Right atrium auricular region (tissue), 2 donors: ENCODE measurements at regions not wholly inside any gene's neighbourhood (a gene's known extent, or its start where the extent isn't known, plus 50 kb on each side); places are given as distances from the start of the nearest gene placed in this dataset.

ENCODE experiments used
- DNase-seq: peaks from one replicate; pipeline ENCODE4 v3.0.0-alpha.2; 2019; ENCODE audit warnings: low spot score
- H3K27ac ChIP-seq, 2 donors: fragments of 200-600 bp; sonication (generic); 1 replicate in 1 of 2; 2 replicates in 1 of 2; pipeline ENCODE4 v1.5.1; 2016 to 2019
- H3K27me3 ChIP-seq, 2 donors: fragments of 200-600 bp; sonication (generic); one replicate each; pipeline versions ENCODE4 v1.5.1 to v1.6.0; 2017 to 2019
- H3K36me3 ChIP-seq: fragments of 200-600 bp; sonication (generic); one replicate; pipeline ENCODE4 v1.5.1; 2016
- H3K4me1 ChIP-seq, 2 donors: fragments of 200-600 bp; sonication (generic); one replicate each; pipeline versions ENCODE4 v1.5.1 to v1.6.0; 2017 to 2019
- H3K4me3 ChIP-seq, 2 donors: fragments of 200-600 bp; sonication (generic); 1 replicate in 1 of 2; 2 replicates in 1 of 2; pipeline ENCODE4 v1.5.1; 2017 to 2019; ENCODE audit warnings: mild to moderate bottlenecking in 1 of 2, moderate library complexity in 1 of 2
- H3K9me3 ChIP-seq, 2 donors: fragments of 200-600 bp; sonication (generic); one replicate each; pipeline ENCODE4 v1.5.1; 2019
- TF ChIP-seq, protein P1 (sequence below), 2 donors: fragments of 200-600 bp; sonication (generic); IDR thresholded peaks; one replicate each; pipeline ENCODE4 v1.5.1; 2019; ENCODE audit warnings: antibody characterized with exemption in 2 of 2

DNA sequence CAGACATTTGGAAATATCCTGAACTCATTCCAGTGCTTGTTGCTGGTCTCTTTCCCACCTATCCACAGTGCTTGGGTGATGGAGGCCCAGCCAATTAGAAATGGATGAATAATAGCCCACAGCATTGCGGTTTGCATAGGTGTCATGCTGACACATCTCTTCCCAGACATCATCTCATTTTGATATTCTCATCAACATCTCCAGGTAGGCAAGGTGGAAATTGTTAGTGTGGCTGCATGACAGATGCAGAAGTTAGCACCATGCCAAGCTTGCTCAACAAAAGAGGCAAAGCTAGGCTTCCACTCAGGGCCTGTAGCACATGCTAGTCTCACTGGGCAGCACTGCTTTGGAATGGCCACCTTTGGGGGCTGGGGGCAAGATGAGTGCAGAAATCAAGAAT lies 1118.9 kb downstream of the VRK1 start:
- no peaks in the 10 kb centered on the region for H3K27me3 ChIP-seq
- H3K4me3 ChIP-seq: no peak overlapping the region
- H3K27ac ChIP-seq: no peak overlapping the region
- TF ChIP-seq, protein P1, sequence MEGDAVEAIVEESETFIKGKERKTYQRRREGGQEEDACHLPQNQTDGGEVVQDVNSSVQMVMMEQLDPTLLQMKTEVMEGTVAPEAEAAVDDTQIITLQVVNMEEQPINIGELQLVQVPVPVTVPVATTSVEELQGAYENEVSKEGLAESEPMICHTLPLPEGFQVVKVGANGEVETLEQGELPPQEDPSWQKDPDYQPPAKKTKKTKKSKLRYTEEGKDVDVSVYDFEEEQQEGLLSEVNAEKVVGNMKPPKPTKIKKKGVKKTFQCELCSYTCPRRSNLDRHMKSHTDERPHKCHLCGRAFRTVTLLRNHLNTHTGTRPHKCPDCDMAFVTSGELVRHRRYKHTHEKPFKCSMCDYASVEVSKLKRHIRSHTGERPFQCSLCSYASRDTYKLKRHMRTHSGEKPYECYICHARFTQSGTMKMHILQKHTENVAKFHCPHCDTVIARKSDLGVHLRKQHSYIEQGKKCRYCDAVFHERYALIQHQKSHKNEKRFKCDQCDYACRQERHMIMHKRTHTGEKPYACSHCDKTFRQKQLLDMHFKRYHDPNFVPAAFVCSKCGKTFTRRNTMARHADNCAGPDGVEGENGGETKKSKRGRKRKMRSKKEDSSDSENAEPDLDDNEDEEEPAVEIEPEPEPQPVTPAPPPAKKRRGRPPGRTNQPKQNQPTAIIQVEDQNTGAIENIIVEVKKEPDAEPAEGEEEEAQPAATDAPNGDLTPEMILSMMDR (IDR thresholded peaks at IDR 0.05): no peak
- DNase-seq: no peak
- no peaks in the 10 kb centered on the region for H3K9me3 ChIP-seq
- no peaks in the 10 kb centered on the region for H3K4me1 ChIP-seq
- no peaks in the 10 kb centered on the region for H3K36me3 ChIP-seq

DNA sequence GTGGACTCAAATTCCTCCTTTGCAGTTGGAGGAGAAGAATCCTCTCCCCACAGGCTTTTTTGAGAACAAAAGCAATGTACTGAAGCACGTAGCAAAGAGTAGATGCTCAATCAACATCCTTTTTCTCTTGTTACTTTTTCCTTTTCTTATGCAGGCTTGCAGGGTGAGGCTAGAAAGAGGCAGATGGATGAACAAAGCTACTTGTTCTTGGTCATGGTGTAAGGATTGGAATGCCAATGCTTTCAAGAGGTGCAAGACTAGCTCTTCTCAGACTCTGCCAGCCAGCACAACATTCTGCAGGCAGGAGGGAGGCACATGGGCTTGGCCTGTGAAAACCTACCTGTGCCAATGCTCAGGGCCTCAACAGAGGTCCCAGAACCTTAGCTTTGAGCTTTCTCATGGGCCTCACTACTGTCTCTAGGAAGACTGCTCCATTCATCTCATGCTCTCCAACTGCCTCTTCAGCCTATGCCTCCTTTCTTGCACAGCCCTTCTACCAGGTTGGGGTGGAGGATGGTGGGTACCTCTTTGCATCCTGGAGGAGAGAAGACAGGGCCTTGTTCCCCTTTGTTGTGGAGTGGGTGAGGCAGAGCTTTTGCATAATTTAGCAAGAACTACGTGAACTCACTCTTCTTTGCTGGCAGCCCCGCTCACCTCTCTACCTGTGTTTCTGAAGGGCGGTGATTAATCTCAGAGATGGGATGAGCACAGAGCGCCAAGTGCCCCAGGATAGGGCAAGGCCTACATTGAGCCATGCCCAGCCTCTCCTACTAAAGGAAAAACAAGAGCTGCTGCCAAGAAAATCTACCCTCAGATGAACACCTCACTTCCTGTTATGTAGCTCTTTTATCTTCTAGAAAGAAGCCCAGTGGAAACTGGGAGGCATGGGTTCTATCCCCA lies 1119.7 kb downstream of the VRK1 start:
- no peaks in the 10 kb centered on the region for H3K27me3 ChIP-seq
- H3K4me1 ChIP-seq: no peaks in the 10 kb centered on the region
- TF ChIP-seq, protein P1 (IDR thresholded peaks at IDR 0.05): no peak
- no peak overlapping the region for H3K27ac ChIP-seq
- H3K36me3 ChIP-seq: no peaks in the 10 kb centered on the region
- no peaks in the 10 kb centered on the region for H3K9me3 ChIP-seq
- H3K4me3 ChIP-seq: no peak overlapping the region
- no peak for DNase-seq

DNA sequence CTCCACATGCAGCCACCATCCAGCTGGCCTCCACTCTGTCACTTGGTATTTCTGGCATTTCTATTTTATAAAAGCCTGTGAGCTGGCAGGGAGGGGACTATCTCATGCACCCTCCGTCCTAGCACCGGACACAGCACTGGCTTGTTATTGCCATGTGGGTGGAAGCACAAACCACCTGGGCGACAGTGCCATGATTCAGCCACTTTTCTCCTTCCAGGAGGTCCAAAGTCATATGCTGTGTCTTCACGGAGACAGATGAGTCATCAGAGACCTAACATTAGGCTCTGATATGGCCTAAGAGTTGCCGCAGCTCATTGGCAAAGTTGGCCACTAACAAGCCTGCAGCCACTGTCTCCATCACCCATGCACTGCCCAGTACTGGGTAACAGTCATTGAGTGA lies 1123.0 kb downstream of the VRK1 start:
- no peak overlapping the region for H3K27ac ChIP-seq
- H3K36me3 ChIP-seq: no peaks in the 10 kb centered on the region
- no peaks in the 10 kb centered on the region for H3K9me3 ChIP-seq
- no peak for DNase-seq
- TF ChIP-seq, protein P1 (IDR thresholded peaks at IDR 0.05): no peak
- H3K4me3 ChIP-seq: no peak overlapping the region
- no peaks in the 10 kb centered on the region for H3K27me3 ChIP-seq
- H3K4me1 ChIP-seq: no peaks in the 10 kb centered on the region

DNA sequence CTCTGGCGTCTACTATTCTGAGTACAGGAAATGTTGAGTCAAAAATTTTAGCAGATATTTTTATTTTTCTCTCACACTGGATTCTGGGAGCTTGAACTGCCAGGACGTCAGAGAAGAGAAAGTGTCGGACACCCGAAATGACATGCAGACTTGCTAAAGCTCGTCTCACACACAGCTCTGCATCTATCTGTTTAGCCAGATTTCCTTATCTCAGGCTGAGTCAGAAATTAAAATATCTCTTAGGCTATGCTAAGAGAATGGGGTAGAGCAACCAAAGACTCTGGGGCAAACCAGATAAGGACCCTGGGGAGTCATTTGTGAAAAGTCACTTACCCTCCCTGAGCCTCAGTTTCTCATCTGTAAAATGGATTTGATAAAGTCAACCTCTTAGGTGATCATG lies 1124.1 kb downstream of the VRK1 start:
- TF ChIP-seq, protein P1 (IDR thresholded peaks at IDR 0.05): no peak
- H3K36me3 ChIP-seq: no peaks in the 10 kb centered on the region
- H3K4me1 ChIP-seq: no peaks in the 10 kb centered on the region
- H3K27ac ChIP-seq: no peak overlapping the region
- DNase-seq: no peak
- no peaks in the 10 kb centered on the region for H3K9me3 ChIP-seq
- no peak overlapping the region for H3K4me3 ChIP-seq
- no peaks in the 10 kb centered on the region for H3K27me3 ChIP-seq

DNA sequence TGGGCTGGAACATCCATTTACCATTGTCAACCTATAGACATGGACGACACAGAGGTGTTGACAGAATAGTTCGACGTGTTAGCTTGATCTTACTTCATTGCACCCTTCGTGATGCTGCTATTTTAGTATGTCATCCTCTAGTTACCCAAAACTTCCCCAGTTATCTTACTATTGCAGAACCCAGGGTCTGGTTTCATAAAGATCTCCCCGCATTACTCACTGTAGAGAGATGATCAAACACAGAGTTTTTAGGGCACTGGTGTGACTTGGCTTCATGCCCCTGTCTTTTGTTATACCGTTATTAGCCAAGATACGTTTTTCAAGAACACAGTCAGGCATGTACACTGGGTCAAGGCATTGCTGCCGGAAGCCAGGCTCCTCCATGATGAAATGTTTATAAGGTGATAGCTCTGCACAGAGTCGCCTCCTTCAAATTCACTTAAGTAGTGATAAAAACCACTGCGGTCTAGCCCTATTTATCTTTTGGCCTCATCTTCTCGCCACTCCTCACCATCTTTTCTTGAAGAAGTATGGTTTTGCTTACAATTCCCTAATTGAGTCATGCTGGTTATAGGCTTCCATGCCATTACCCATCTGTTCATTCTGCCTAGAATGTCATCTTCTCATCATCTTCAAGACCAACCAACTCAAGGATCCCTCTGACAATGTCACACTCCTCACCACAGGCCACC lies 1127.9 kb downstream of the VRK1 start:
- Histone ChIP-seq H3K4me3 (no peak overlapping the region), H3K4me1 (no peaks in the 10 kb centered on the region), H3K36me3 (no peaks in the 10 kb centered on the region), H3K9me3 (no peaks in the 10 kb centered on the region), H3K27me3 (no peaks in the 10 kb centered on the region), H3K27ac (no peak overlapping the region)
- no peak for DNase-seq
- TF ChIP-seq, protein P1 (IDR thresholded peaks at IDR 0.05): no peak
